B cell (primary cell): ENCODE measurements at regions not wholly inside any gene's neighbourhood (a gene's known extent, or its start where the extent isn't known, plus 50 kb on each side); places are given as distances from the start of the nearest gene placed in this dataset.

ENCODE experiments used
- ATAC-seq: fragments of 200-7000 bp; cut with Tn5 transposase; one replicate; pipeline ENCODE4 v1.10.0; 2021; ENCODE audit warnings: low read depth, mild to moderate bottlenecking, moderate number of reproducible peaks, moderate library complexity
- CTCF ChIA-PET: fragments of 350-600 bp; sonication (Branson Sonifier 250); formaldehyde crosslinking; loops from one replicate; lab custom pipeline; 2021; ENCODE audit warnings: antibody characterized with exemption, inconsistent platforms; lab: Charles Lee
- POLR2A ChIA-PET: fragments of 350-600 bp; sonication (Branson Sonifier 250); formaldehyde crosslinking; loops from one replicate; lab custom pipeline; 2021; ENCODE audit warnings: antibody characterized with exemption; lab: Charles Lee
- DNase-seq: peaks from one replicate; pipeline ENCODE4 v3.0.0; 2013
- H2AFZ ChIP-seq: 2 replicates; pipeline ENCODE4 v1.6.1; 2012; ENCODE audit warnings: mild to moderate bottlenecking, low read depth, low read length; ENCODE audit not compliant: insufficient read depth, poor library complexity, severe bottlenecking
- H3K27ac ChIP-seq, 2 donors: 1 replicate in 1 of 2; 2 replicates in 1 of 2; pipeline ENCODE4 v1.5.1; 2012 to 2013; ENCODE audit warnings: low read length in 2 of 2, mild to moderate bottlenecking in 2 of 2, moderate library complexity in 1 of 2
- H3K27me3 ChIP-seq, 4 experiments: fragments of 200-600 bp in 1 of 4; sonication (generic) in 1 of 4; replicated peaks in 1 of 4; 1 replicate in 2 of 4; 2 replicates in 2 of 4; pipeline versions ENCODE4 v1.6.1 to v1.7.0; 2013 to 2016; ENCODE audit warnings: low read length in 3 of 4, mild to moderate bottlenecking in 2 of 4, mixed read lengths in 1 of 4, moderate library complexity in 1 of 4; ENCODE audit not compliant: insufficient read depth in 4 of 4, control insufficient read depth in 3 of 4; ENCODE audit errors: control extremely low read depth in 1 of 4
- H3K36me3 ChIP-seq, 2 experiments: replicated peaks in 1 of 2; 1 replicate in 1 of 2; 2 replicates in 1 of 2; pipeline versions ENCODE4 v1.6.1 to v1.7.1; 2013; ENCODE audit warnings: low read length in 1 of 2; ENCODE audit not compliant: insufficient read depth in 2 of 2, control insufficient read depth in 1 of 2; ENCODE audit errors: control extremely low read depth in 1 of 2, extremely low read depth in 1 of 2
- H3K4me1 ChIP-seq, 2 donors: fragments of 200-600 bp in 1 of 2; sonication (generic) in 1 of 2; 1 replicate in 1 of 2; 2 replicates in 1 of 2; pipeline versions ENCODE4 v1.5.1 to v1.6.1; 2013 to 2017; ENCODE audit warnings: low read length in 2 of 2; ENCODE audit not compliant: control insufficient read depth in 2 of 2, insufficient read depth in 2 of 2
- H3K4me2 ChIP-seq: replicated peaks from 2 replicates; pipeline ENCODE3; 2012; ENCODE audit warnings: mild to moderate bottlenecking, low read depth, low read length; ENCODE audit not compliant: poor library complexity, severe bottlenecking
- H3K4me3 ChIP-seq, 5 experiments: fragments of 200-600 bp in 1 of 5; sonication (generic) in 1 of 5; 1 replicate in 3 of 5; 2 replicates in 2 of 5; pipeline versions ENCODE4 v1.5.1 to v1.7.0; 2011 to 2016; ENCODE audit warnings: low read length in 4 of 5, mild to moderate bottlenecking in 4 of 5, low read depth in 2 of 5, control low read depth in 1 of 5, moderate library complexity in 1 of 5; ENCODE audit not compliant: insufficient read depth in 1 of 5; ENCODE audit errors: control extremely low read depth in 1 of 5, extremely low read depth in 1 of 5
- H3K79me2 ChIP-seq: fragments of 200-600 bp; sonication (generic); one replicate; pipeline ENCODE4 v1.6.0; 2016; ENCODE audit warnings: low read length; ENCODE audit not compliant: control insufficient read depth, insufficient read depth
- H3K9ac ChIP-seq: fragments of 200-600 bp; sonication (generic); 2 replicates; pipeline ENCODE4 v1.6.1; 2017; ENCODE audit warnings: mild to moderate bottlenecking, low read length, moderate library complexity
- H3K9me3 ChIP-seq, 3 donors: one replicate each; pipeline versions ENCODE4 v1.6.1 to v1.7.1; 2013; ENCODE audit warnings: low read length in 2 of 3; ENCODE audit not compliant: control insufficient read depth in 2 of 3, insufficient read depth in 1 of 3; ENCODE audit errors: control extremely low read depth in 1 of 3
- H4K20me1 ChIP-seq: 2 replicates; pipeline ENCODE4 v1.6.0; 2012; ENCODE audit warnings: mild to moderate bottlenecking, low read length; ENCODE audit not compliant: insufficient read depth, control insufficient read depth, poor library complexity, severe bottlenecking
- H3K27ac Mint-ChIP-seq: one replicate; pipeline ENCODE4 v1.8.0; 2021; ENCODE audit warnings: mixed read lengths
- H3K27me3 Mint-ChIP-seq: one replicate; pipeline ENCODE4 v1.8.0; 2021; ENCODE audit warnings: mixed read lengths
- H3K4me1 Mint-ChIP-seq: one replicate; pipeline ENCODE4 v1.8.0; 2021; ENCODE audit warnings: mixed read lengths
- H3K4me3 Mint-ChIP-seq: one replicate; pipeline ENCODE4 v1.8.0; 2021; ENCODE audit warnings: mixed read lengths
- H3K9me3 Mint-ChIP-seq: one replicate; pipeline ENCODE4 v1.8.0; 2022; ENCODE audit warnings: mixed read lengths; ENCODE audit not compliant: insufficient read depth
- EZH2 ChIP-seq: IDR thresholded peaks from 2 replicates; pipeline ENCODE4 v1.6.1; 2012; ENCODE audit warnings: borderline replicate concordance, low read depth, mild to moderate bottlenecking, moderate library complexity, low read length; ENCODE audit not compliant: insufficient read depth, poor library complexity, severe bottlenecking
- WGBS: methylation state at CpG from one replicate; pipeline ENCODE4 v1.1.5; 2013; ENCODE audit warnings: missing lambda C conversion rate; ENCODE audit not compliant: insufficient coverage; 5-methylcytosine and 5-hydroxymethylcytosine counted together
- intact Hi-C: fragments of 100-400 bp; cut with micrococcal nuclease; formaldehyde crosslinking; loops from one replicate; pipeline ENCODE4 v1.10.0; 2022
- TF ChIP-seq, protein P1 (sequence below): fragments of 200-600 bp; IDR thresholded peaks from one replicate; pipeline ENCODE4 v1.8.0; 2022; ENCODE audit warnings: antibody characterized with exemption, mild to moderate bottlenecking

GRCh38 chr21:17238468-17238867, 274.4 kb upstream of the CXADR start:
- Histone ChIP-seq H3K36me3 (no peaks in the 10 kb centered on the region), H3K79me2 (no peaks in the 10 kb centered on the region), H3K27me3 (no peaks in the 10 kb centered on the region), H2AFZ (no peak overlapping the region), H3K9me3 (no peaks in the 10 kb centered on the region), H3K27ac (no peak overlapping the region), H3K9ac (no peak overlapping the region), H4K20me1 (no peaks in the 10 kb centered on the region), H3K4me1 (no peaks in the 10 kb centered on the region), H3K4me3 (no peak overlapping the region), H3K4me2 (no peak overlapping the region)
- POLR2A ChIA-PET: no interaction called here
- H3K4me1 Mint-ChIP-seq: no peaks in the 10 kb centered on the region
- CTCF ChIA-PET: no interaction called here
- no peaks in the 10 kb centered on the region for H3K27me3 Mint-ChIP-seq
- DNase-seq (no peak), ATAC-seq (no peak)
- no peak overlapping the region for H3K27ac Mint-ChIP-seq
- H3K9me3 Mint-ChIP-seq: peaks cover 3% of the 10 kb centered on the region
- intact Hi-C loops: no loop called here
- TF ChIP-seq EZH2: no peak
- no peak overlapping the region for H3K4me3 Mint-ChIP-seq

DNA sequence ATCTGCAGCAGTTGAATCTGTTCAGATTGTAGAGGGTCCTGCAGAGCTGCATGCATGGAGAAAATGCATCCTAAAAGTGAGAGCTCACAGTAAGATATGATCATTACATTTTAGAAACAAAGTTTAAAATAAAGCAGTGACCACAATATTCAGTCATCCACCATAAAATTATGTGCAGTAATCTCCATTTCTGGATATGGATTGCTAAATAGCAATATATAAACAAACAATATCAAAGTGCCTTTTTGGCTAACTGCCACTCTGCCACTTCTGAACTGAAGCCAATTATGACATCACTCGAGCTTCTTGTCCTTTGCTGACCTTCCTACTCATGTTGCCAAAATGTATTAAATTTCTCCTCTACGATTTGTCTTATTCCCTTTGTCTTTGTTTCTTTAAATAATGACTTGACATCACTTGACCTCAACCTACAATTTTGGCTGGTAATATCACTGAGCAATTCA, 262.0 kb upstream of the CXADR start:
- no peak overlapping the region for H3K9ac ChIP-seq
- H3K4me2 ChIP-seq: no peak overlapping the region
- WGBS: 72% methylated on average over 2 of the region's 2 CpGs
- H3K4me1 Mint-ChIP-seq: no peaks in the 10 kb centered on the region
- TF ChIP-seq, protein P1, sequence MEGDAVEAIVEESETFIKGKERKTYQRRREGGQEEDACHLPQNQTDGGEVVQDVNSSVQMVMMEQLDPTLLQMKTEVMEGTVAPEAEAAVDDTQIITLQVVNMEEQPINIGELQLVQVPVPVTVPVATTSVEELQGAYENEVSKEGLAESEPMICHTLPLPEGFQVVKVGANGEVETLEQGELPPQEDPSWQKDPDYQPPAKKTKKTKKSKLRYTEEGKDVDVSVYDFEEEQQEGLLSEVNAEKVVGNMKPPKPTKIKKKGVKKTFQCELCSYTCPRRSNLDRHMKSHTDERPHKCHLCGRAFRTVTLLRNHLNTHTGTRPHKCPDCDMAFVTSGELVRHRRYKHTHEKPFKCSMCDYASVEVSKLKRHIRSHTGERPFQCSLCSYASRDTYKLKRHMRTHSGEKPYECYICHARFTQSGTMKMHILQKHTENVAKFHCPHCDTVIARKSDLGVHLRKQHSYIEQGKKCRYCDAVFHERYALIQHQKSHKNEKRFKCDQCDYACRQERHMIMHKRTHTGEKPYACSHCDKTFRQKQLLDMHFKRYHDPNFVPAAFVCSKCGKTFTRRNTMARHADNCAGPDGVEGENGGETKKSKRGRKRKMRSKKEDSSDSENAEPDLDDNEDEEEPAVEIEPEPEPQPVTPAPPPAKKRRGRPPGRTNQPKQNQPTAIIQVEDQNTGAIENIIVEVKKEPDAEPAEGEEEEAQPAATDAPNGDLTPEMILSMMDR: no peak
- peaks cover 0 to 6% (median 0%) of the 10 kb centered on the region in 3 donors for H3K9me3 ChIP-seq
- H3K27me3 Mint-ChIP-seq: no peaks in the 10 kb centered on the region
- intact Hi-C loops: no loop called here
- H3K9me3 Mint-ChIP-seq: peaks cover 3% of the 10 kb centered on the region
- no peak overlapping the region for H3K4me3 ChIP-seq
- DNase-seq (no peak), ATAC-seq (no peak)
- H3K4me1 ChIP-seq: no peaks in the 10 kb centered on the region
- H3K27ac Mint-ChIP-seq: no peak overlapping the region
- CTCF ChIA-PET: no interaction called here
- no peaks in the 10 kb centered on the region for H3K79me2 ChIP-seq
- H4K20me1 ChIP-seq: no peaks in the 10 kb centered on the region
- no peak overlapping the region for H3K4me3 Mint-ChIP-seq
- H3K36me3 ChIP-seq: no peaks in the 10 kb centered on the region
- no peaks in the 10 kb centered on the region for H3K27me3 ChIP-seq
- POLR2A ChIA-PET: no interaction called here
- H3K27ac ChIP-seq: no peak overlapping the region
- no peak overlapping the region for H2AFZ ChIP-seq
